Heart left ventricle (tissue), 13 donors: ENCODE measurements at regions not wholly inside any gene's neighbourhood (a gene's known extent, or its start where the extent isn't known, plus 50 kb on each side); places are given as distances from the start of the nearest gene placed in this dataset.

Experiments used
- POLR2A ChIP-seq, 2 donors: fragments of 450-650 bp; IDR thresholded peaks; one replicate each; pipeline ENCODE4 v1.6.1; 2017; ENCODE audit warnings: antibody characterized with exemption in 2 of 2, mild to moderate bottlenecking in 2 of 2, moderate library complexity in 2 of 2
- TF ChIP-seq, protein P1 (sequence below), 12 donors: fragments of 200-600 bp; sonication (generic) in 4 of 12; IDR thresholded peaks; one replicate each; pipeline versions ENCODE4 v1.5.0 to v1.8.0; 2018 to 2022; ENCODE audit warnings: antibody characterized with exemption in 12 of 12, mild to moderate bottlenecking in 5 of 12
- donor health status: ischemic (EF 13 %, LVEDD 7.1; RV severe dilation, severe dysfunction).
- donor health status: DM: no; HTN: yes; CAD: no.
- donor health status: DM: no; HTN: no; CAD: no.
- donor health status: ischemic (EF 25% LVEDD 6.9; RV normal size, moderate dysfunction).
- donor health status: ischemic (EF 25% LVEDD 5.7; RV mildly dilated, moderate dysfunction).
- donor health status: ischemic (EF 35%, LVEDD 5.7; RV mildly dilated, moderate dysfunction).
- donor health status: nonischemic (EF 11% LVEDD 7.7; RV severe dilation, severe dysfunction).
- donor health status: DM: yes; HTN: yes; CAD: no.
- donor health status: PGD.
- donor health status: ischemic (EF 29% LVEDD 5.4; RV normal size, mild dysfunction).
- donor health status: nonischemic (EF 23%, LVEDD 6.1; RV moderate dilation, normal function).

DNA sequence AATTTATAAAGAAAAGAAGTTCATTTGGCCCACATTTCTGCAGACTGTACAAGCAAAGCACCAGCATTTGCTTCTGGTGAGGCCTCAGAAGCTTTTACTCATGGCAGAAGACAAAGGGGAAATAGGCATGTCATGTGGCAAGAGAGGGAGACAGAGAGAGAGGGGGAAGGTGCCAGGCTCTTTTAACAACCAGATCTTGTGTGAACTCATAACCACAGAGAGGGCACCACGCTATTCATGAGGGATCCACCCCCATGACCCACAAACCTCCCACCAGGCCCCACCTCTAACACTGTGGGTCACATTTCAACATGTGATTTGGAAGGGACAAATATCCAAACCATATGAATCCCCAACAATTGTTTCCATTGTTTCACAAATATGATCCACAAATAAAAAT lies 467.9 kb downstream of the SIPA1L2 start:
- no peak for TF ChIP-seq POLR2A (IDR thresholded peaks at IDR 0.05)
- TF ChIP-seq, protein P1, sequence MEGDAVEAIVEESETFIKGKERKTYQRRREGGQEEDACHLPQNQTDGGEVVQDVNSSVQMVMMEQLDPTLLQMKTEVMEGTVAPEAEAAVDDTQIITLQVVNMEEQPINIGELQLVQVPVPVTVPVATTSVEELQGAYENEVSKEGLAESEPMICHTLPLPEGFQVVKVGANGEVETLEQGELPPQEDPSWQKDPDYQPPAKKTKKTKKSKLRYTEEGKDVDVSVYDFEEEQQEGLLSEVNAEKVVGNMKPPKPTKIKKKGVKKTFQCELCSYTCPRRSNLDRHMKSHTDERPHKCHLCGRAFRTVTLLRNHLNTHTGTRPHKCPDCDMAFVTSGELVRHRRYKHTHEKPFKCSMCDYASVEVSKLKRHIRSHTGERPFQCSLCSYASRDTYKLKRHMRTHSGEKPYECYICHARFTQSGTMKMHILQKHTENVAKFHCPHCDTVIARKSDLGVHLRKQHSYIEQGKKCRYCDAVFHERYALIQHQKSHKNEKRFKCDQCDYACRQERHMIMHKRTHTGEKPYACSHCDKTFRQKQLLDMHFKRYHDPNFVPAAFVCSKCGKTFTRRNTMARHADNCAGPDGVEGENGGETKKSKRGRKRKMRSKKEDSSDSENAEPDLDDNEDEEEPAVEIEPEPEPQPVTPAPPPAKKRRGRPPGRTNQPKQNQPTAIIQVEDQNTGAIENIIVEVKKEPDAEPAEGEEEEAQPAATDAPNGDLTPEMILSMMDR (IDR thresholded peaks at IDR 0.05) = no peak
